A549 (cell line): ENCODE measurements at regions not wholly inside any gene's neighbourhood (a gene's known extent, or its start where the extent isn't known, plus 50 kb on each side); places are given as distances from the start of the nearest gene placed in this dataset.

Source experiments
- ATAC-seq, 2 experiments: fragments of 200-7000 bp in 1 of 2; fragments of >200 bp in 1 of 2; cut with Nextera tagmentation in 1 of 2; cut with Tn5 transposase in 1 of 2; 3 replicates each; pipeline versions ENCODE4 v1.8.0 to v1.9.1; 2018 to 2020; ENCODE audit warnings: mild to moderate bottlenecking in 1 of 2, moderate library complexity in 1 of 2
- CTCF ChIA-PET: fragments of 300-600 bp; sonication (Branson Sonifier 250); formaldehyde crosslinking; extraction: SDS; loops from one replicate; lab custom pipeline; 2021; ENCODE audit warnings: antibody characterized with exemption, inconsistent platforms; lab: Yijun Ruan, JAX
- POLR2A ChIA-PET: fragments of 350-600 bp; formaldehyde crosslinking; extraction: SDS; loops from one replicate; lab custom pipeline; 2021; ENCODE audit warnings: antibody characterized with exemption, inconsistent platforms; lab: Yijun Ruan, JAX
- DNase-seq, 2 experiments: peaks; one replicate each; pipeline versions ENCODE4 v3.0.0 to v3.0.0-alpha.2; 2011 to 2016; ENCODE audit warnings: low read depth in 1 of 2, low spot score in 1 of 2
- FAIRE-seq: peaks from 2 replicates; lab custom pipeline; 2011; peaks lifted over from hg19 to GRCh38; lab: Jason Lieb, UNC
- H3K27ac ChIP-seq, 2 experiments: fragments of >200 bp; sonication (Bioruptor Twin); formaldehyde crosslinking; 3 replicates each; pipeline ENCODE4 v1.5.1; 2016 to 2017
- H3K4me1 ChIP-seq: fragments of >200 bp; sonication (Bioruptor Twin); formaldehyde crosslinking; 3 replicates; pipeline ENCODE4 v1.6.1; 2016
- H3K4me2 ChIP-seq: fragments of >200 bp; sonication (Bioruptor Twin); formaldehyde crosslinking; 3 replicates; pipeline ENCODE4 v1.6.1; 2016
- H3K4me3 ChIP-seq: fragments of >200 bp; sonication (Bioruptor Twin); formaldehyde crosslinking; 3 replicates; pipeline ENCODE4 v1.5.1; 2016
- H3K9me3 ChIP-seq: fragments of >200 bp; sonication (Bioruptor Twin); formaldehyde crosslinking; 3 replicates; pipeline ENCODE4 v1.6.1; 2016
- BHLHE40 ChIP-seq: IDR thresholded peaks from 2 replicates; pipeline ENCODE4 v1.6.1; 2012; ENCODE audit warnings: low read depth, low read length, inconsistent platforms
- CBX2 ChIP-seq: fragments of 200-600 bp; sonication (generic); IDR thresholded peaks from 2 replicates; pipeline ENCODE4 v1.6.1; 2016; ENCODE audit warnings: low read depth, mild to moderate bottlenecking, borderline replicate concordance
- CHD2 ChIP-seq: fragments of 150-350 bp; IDR thresholded peaks from 2 replicates; pipeline ENCODE4 v1.6.1; 2014; ENCODE audit warnings: low read length; ENCODE audit not compliant: partially characterized antibody
- CHD4 ChIP-seq: fragments of 200-600 bp; sonication (generic); IDR thresholded peaks from 2 replicates; pipeline ENCODE4 v1.6.1; 2016; ENCODE audit warnings: antibody characterized with exemption, mild to moderate bottlenecking, borderline replicate concordance
- EHMT2 ChIP-seq: fragments of 200-600 bp; sonication (generic); IDR thresholded peaks from 2 replicates; pipeline ENCODE4 v1.6.1; 2016; ENCODE audit warnings: antibody characterized with exemption, low read depth, mild to moderate bottlenecking, moderate library complexity
- ESRRA ChIP-seq: fragments of 150-350 bp; IDR thresholded peaks from 2 replicates; pipeline ENCODE4 v1.6.1; 2014; ENCODE audit warnings: mild to moderate bottlenecking, low read length, borderline replicate concordance
- FOSB ChIP-seq: fragments of 250-450 bp; sonication (Bioruptor Pico); IDR thresholded peaks from 2 replicates; pipeline ENCODE4 v1.5.0; 2020; ENCODE audit warnings: mild to moderate bottlenecking, moderate library complexity
- HDAC2 ChIP-seq: fragments of 200-600 bp; sonication (generic); IDR thresholded peaks from 2 replicates; pipeline ENCODE4 v1.6.1; 2016
- JUN ChIP-seq, 2 experiments: fragments of >200 bp; sonication (Bioruptor Twin); formaldehyde crosslinking; IDR thresholded peaks; 2 replicates in 1 of 2; 3 replicates in 1 of 2; pipeline ENCODE4 v1.6.1; 2016 to 2017
- JUNB ChIP-seq: fragments of >200 bp; sonication (Bioruptor Twin); formaldehyde crosslinking; IDR thresholded peaks from 2 replicates; pipeline ENCODE4 v1.6.1; 2016
- KDM1A ChIP-seq: fragments of 200-600 bp; sonication (generic); IDR thresholded peaks from 2 replicates; pipeline ENCODE4 v1.6.1; 2016; ENCODE audit warnings: low read depth, mild to moderate bottlenecking
- MAZ ChIP-seq: fragments of 150-350 bp; IDR thresholded peaks from 2 replicates; pipeline ENCODE4 v1.6.1; 2014; ENCODE audit warnings: antibody characterized with exemption, low read depth, low read length, borderline replicate concordance
- MYC ChIP-seq: IDR thresholded peaks from 2 replicates; pipeline ENCODE4 v1.6.1; 2012; ENCODE audit warnings: mild to moderate bottlenecking, inconsistent platforms, low read length, improper control_type of control experiment, borderline replicate concordance
- NFE2L2 ChIP-seq: fragments of 150-350 bp; conservative IDR thresholded peaks from 2 replicates; pipeline ENCODE4 v1.6.1; 2014; ENCODE audit warnings: low read length
- NR3C1 ChIP-seq: fragments of >200 bp; sonication (Bioruptor Twin); formaldehyde crosslinking; IDR thresholded peaks from 3 replicates; pipeline ENCODE4 v1.6.1; 2017
- PHF8 ChIP-seq: fragments of 200-600 bp; sonication (generic); IDR thresholded peaks from 2 replicates; pipeline ENCODE4 v1.6.1; 2016; ENCODE audit warnings: low read depth, mild to moderate bottlenecking, antibody characterized with exemption, moderate library complexity, borderline replicate concordance
- RARB ChIP-seq: fragments of 250-450 bp; sonication (Bioruptor Pico); IDR thresholded peaks from 2 replicates; pipeline ENCODE4 v1.8.0; 2021; ENCODE audit warnings: mild to moderate bottlenecking, moderate library complexity
- RCOR1 ChIP-seq: fragments of 150-350 bp; IDR thresholded peaks from 2 replicates; pipeline ENCODE4 v1.6.1; 2014; ENCODE audit warnings: antibody characterized with exemption, low read length, low read depth
- RNF2 ChIP-seq: fragments of 200-600 bp; sonication (generic); IDR thresholded peaks from 2 replicates; pipeline ENCODE4 v1.6.1; 2016; ENCODE audit warnings: low read depth, mild to moderate bottlenecking, antibody characterized with exemption, moderate library complexity, borderline replicate concordance
- SMC3 ChIP-seq: fragments of >200 bp; sonication (Bioruptor Twin); formaldehyde crosslinking; IDR thresholded peaks from 3 replicates; pipeline ENCODE4 v1.6.1; 2018; ENCODE audit warnings: inconsistent platforms
- SREBF2 ChIP-seq: fragments of 450-650 bp; IDR thresholded peaks from 2 replicates; pipeline ENCODE4 v1.6.1; 2014; ENCODE audit warnings: mild to moderate bottlenecking, moderate library complexity
- ZC3H11A ChIP-seq: fragments of 450-650 bp; IDR thresholded peaks from 2 replicates; pipeline ENCODE4 v1.6.1; 2014; ENCODE audit warnings: antibody characterized with exemption, mild to moderate bottlenecking
- ZFP36 ChIP-seq: fragments of 450-650 bp; IDR thresholded peaks from 2 replicates; pipeline ENCODE4 v1.6.1; 2014; ENCODE audit warnings: borderline replicate concordance; ENCODE audit not compliant: partially characterized antibody
- ZNF302 ChIP-seq: fragments of 250-450 bp; sonication (Bioruptor Pico); IDR thresholded peaks from 2 replicates; pipeline ENCODE4 v1.9.0; 2021; ENCODE audit warnings: inconsistent platforms, mild to moderate bottlenecking, moderate library complexity
- ZSCAN20 ChIP-seq: fragments of 250-450 bp; sonication (Bioruptor Pico); IDR thresholded peaks from 2 replicates; pipeline ENCODE4 v1.8.0; 2022; ENCODE audit warnings: mild to moderate bottlenecking, moderate library complexity
- WGBS: methylation state at CpG from one replicate; pipeline ENCODE4 v1.1.6; 2017; ENCODE audit errors: missing lambda C conversion rate; 5-methylcytosine and 5-hydroxymethylcytosine counted together
- TF ChIP-seq, protein P1 (sequence below): fragments of 150-350 bp; IDR thresholded peaks from 2 replicates; pipeline ENCODE4 v1.6.1; 2014; ENCODE audit warnings: low read depth, mild to moderate bottlenecking, low read length
- TF ChIP-seq, protein P2 (sequence below): IDR thresholded peaks from 2 replicates; pipeline ENCODE4 v1.6.1; 2012
- TF ChIP-seq, protein P3 (sequence below): IDR thresholded peaks from 2 replicates; pipeline ENCODE4 v1.6.1; 2012

DNA sequence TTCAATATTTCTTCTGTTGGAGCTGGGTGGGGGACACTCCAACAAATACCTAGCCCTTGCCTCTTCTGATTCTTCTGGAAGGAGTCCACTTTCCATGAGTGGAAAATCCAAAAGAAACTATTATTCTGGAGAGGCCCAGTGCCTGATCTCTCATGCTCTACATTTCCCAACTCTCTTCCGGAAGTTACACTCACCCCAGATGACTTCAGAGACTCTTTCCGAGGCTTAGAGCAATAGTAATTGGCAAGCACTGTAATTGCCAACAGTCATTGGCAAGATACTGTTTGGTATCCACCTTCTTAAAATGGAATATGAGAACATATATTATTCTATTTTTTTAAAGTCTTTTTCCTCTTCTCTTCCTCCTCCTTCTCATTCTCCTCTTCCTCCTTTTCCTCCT is 60.5 kb upstream of the CYRIA start:
- Histone ChIP-seq H3K9me3 (no peaks in the 10 kb centered on the region), H3K4me3 (no peak overlapping the region), H3K4me1 (no peaks in the 10 kb centered on the region), H3K4me2 (no peak overlapping the region), H3K27ac (no peak overlapping the region)
- CTCF ChIA-PET = no interaction called here
- TF ChIP-seq, protein P1, sequence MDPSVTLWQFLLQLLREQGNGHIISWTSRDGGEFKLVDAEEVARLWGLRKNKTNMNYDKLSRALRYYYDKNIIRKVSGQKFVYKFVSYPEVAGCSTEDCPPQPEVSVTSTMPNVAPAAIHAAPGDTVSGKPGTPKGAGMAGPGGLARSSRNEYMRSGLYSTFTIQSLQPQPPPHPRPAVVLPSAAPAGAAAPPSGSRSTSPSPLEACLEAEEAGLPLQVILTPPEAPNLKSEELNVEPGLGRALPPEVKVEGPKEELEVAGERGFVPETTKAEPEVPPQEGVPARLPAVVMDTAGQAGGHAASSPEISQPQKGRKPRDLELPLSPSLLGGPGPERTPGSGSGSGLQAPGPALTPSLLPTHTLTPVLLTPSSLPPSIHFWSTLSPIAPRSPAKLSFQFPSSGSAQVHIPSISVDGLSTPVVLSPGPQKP = no peak
- TF ChIP-seq SMC3 (no peak), JUN (IDR thresholded peaks at IDR 0.05) (no peak), RNF2 (no peak), ZNF302 (CRISPR knock-in tag) (no peak), PHF8 (no peak), HDAC2 (no peak), ESRRA (no peak), CBX2 (no peak), MYC (no peak), NFE2L2 (no peak), RARB (no peak), NR3C1 (no peak), BHLHE40 (no peak)
- TF ChIP-seq, protein P2, sequence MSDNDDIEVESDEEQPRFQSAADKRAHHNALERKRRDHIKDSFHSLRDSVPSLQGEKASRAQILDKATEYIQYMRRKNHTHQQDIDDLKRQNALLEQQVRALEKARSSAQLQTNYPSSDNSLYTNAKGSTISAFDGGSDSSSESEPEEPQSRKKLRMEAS = no peak
- 15% methylated on average over 2 of the region's 2 CpGs for WGBS
- no peak for FAIRE-seq
- no peak for ATAC-seq
- POLR2A ChIA-PET = no interaction called here
- DNase-seq = no peak

DNA sequence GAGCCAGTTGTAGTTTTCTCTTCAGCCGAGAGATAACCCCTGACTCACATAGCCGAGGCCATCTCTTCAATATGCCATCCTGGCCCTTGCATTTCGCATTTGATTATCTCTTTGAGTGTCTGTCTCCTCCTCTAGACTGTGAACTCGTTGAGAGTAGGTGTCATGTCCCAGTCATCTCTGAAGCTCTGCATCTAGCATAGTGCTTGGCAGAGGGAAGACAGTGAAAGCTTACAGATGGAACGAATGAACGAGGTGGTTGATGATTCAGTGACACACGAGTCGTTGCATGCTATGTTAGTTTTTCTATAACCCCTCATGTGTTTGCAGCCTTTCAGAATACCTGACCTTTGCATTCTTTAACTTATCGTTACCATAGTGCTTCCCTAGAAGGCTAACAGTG is 59.9 kb upstream of the CYRIA start:
- H3K4me3 ChIP-seq = no peak overlapping the region
- no peaks in the 10 kb centered on the region for H3K9me3 ChIP-seq
- 2% methylated on average over 9 of the region's 9 CpGs for WGBS
- no peak for FAIRE-seq
- CTCF ChIA-PET = interaction anchor here (1.7 kb wide), 1 partner anchor 32 kb away, joined by 6 read pairs; no protein-coding TSS in a partner anchor
- TF ChIP-seq, protein P3, sequence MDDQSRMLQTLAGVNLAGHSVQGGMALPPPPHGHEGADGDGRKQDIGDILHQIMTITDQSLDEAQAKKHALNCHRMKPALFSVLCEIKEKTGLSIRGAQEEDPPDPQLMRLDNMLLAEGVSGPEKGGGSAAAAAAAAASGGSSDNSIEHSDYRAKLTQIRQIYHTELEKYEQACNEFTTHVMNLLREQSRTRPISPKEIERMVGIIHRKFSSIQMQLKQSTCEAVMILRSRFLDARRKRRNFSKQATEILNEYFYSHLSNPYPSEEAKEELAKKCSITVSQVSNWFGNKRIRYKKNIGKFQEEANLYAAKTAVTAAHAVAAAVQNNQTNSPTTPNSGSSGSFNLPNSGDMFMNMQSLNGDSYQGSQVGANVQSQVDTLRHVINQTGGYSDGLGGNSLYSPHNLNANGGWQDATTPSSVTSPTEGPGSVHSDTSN = no peak
- no peak for TF ChIP-seq CHD4
- TF ChIP-seq ZC3H11A = no peak
- no peak for TF ChIP-seq FOSB (CRISPR knock-in tag)
- TF ChIP-seq EHMT2 = no peak
- no peak for TF ChIP-seq JUNB
- TF ChIP-seq, protein P2 = no peak
- no peak for TF ChIP-seq ZSCAN20 (CRISPR knock-in tag)
- no peak for TF ChIP-seq RCOR1
- TF ChIP-seq MAZ = no peak
- no peak for TF ChIP-seq SREBF2
- no peak for TF ChIP-seq CHD2
- TF ChIP-seq ZFP36 = no peak
- TF ChIP-seq KDM1A = no peak
- TF ChIP-seq, all 56 proteins: peak for 0
- H3K27ac ChIP-seq = no peak overlapping the region
- H3K4me2 ChIP-seq = no peak overlapping the region
- H3K4me1 ChIP-seq = no peaks in the 10 kb centered on the region
- no peak for ATAC-seq
- POLR2A ChIA-PET = no interaction called here
- no peak for DNase-seq
